Mononuclear cell (primary cell): ENCODE measurements at regions not wholly inside any gene's neighbourhood (a gene's known extent, or its start where the extent isn't known, plus 50 kb on each side); places are given as distances from the start of the nearest gene placed in this dataset.

Experiments
- H3K27me3 ChIP-seq: 2 replicates; pipeline ENCODE4 v1.6.0; 2011; ENCODE audit warnings: low read length, control low read depth; ENCODE audit not compliant: insufficient read depth
- H3K4me1 ChIP-seq: 2 replicates; pipeline ENCODE4 v1.5.1; 2011; ENCODE audit warnings: mild to moderate bottlenecking, low read length, control low read depth; ENCODE audit not compliant: insufficient read depth
- H3K4me3 ChIP-seq: 2 replicates; pipeline ENCODE4 v1.5.1; 2011; ENCODE audit warnings: mild to moderate bottlenecking, low read length, moderate library complexity
- H3K9me3 ChIP-seq: 2 replicates; pipeline ENCODE4 v1.5.1; 2011; ENCODE audit warnings: low read depth, mild to moderate bottlenecking, control low read depth, low read length

DNA sequence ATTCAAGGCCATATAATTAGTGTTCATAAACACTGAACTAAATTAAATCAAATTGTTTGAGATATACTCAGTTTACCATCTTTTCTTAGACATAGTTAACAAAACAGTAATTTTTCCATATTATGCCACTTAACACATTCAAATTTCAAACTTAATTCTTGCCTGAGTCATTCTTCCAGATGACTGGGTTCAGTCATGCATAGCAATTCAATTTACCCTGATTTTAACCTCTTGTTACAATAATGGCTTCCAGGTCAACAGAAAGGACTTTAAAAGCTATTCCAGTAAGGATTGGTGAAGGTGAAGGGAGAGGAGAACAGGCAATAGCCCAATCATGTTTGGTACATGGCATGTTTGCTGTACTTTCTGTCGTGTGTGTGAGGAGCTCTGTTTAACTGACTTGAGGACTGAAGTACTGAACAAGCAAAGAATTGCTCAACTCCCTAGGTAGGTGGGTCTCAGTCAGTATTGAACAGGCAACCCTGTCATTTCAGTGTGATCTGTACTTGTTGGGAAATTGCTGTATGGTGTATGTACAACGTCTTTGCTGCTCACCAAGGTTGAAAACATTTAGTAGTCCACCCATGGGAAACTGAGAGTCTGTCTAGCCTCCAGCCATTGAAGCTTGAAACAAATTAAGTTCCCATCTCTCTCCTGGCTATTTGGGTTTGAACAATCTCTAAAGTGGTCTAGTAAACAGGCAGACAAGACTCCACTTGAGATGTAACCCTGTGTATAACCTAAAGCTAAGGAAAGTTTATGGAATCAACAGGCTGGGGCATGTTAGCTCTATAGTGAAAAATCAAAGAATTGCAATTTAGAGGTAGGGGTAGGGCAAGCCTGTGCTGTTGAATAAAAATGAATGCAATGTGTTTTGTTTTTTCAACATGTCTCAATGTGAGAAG, 327.2 kb downstream of the BTG1 start:
- no peaks in the 10 kb centered on the region for H3K27me3 ChIP-seq
- no peaks in the 10 kb centered on the region for H3K4me1 ChIP-seq
- H3K4me3 ChIP-seq = no peak overlapping the region
- H3K9me3 ChIP-seq = no peaks in the 10 kb centered on the region

GRCh38 chr12:91817517-91817916, 328.1 kb downstream of the BTG1 start:
- no peaks in the 10 kb centered on the region for H3K27me3 ChIP-seq
- H3K9me3 ChIP-seq = no peaks in the 10 kb centered on the region
- no peaks in the 10 kb centered on the region for H3K4me1 ChIP-seq
- H3K4me3 ChIP-seq = no peak overlapping the region

GRCh38 chr12:91813701-91814100, 331.9 kb downstream of the BTG1 start:
- Histone ChIP-seq H3K4me3 (no peak overlapping the region), H3K9me3 (no peaks in the 10 kb centered on the region), H3K27me3 (no peaks in the 10 kb centered on the region), H3K4me1 (no peaks in the 10 kb centered on the region)

GRCh38 chr12:91811481-91812287, 334.0 kb downstream of the BTG1 start:
- Histone ChIP-seq H3K27me3 (no peaks in the 10 kb centered on the region), H3K4me1 (no peaks in the 10 kb centered on the region), H3K9me3 (peaks cover 3% of the 10 kb centered on the region), H3K4me3 (no peak overlapping the region)

- Histone ChIP-seq H3K9me3 (peaks cover 12% of the 10 kb centered on the region), H3K27me3 (no peaks in the 10 kb centered on the region), H3K4me3 (no peak overlapping the region), H3K4me1 (no peaks in the 10 kb centered on the region)
Measured at GRCh38 chr12:91810531-91811451, 334.9 kb downstream of the BTG1 start.

DNA sequence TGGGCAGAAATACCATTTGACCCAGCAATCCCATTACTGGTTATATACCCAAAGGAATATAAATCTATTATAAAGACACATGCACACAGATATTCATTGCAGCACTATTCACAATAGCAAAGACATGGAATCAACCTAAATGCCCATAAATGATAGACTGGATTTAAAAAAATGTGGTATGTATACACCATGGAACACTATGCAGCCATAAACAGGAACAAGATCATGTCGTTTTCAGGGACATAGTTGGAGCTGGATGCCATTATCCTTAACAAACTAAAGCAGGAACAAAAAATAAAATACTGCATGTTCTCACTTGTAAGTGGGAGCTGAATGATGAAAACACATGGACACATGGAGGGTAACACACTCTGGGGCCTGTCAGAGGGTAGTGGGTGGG, 335.6 kb downstream of the BTG1 start:
- H3K4me1 ChIP-seq = no peaks in the 10 kb centered on the region
- no peak overlapping the region for H3K4me3 ChIP-seq
- peaks cover 17% of the 10 kb centered on the region for H3K9me3 ChIP-seq
- no peaks in the 10 kb centered on the region for H3K27me3 ChIP-seq

DNA sequence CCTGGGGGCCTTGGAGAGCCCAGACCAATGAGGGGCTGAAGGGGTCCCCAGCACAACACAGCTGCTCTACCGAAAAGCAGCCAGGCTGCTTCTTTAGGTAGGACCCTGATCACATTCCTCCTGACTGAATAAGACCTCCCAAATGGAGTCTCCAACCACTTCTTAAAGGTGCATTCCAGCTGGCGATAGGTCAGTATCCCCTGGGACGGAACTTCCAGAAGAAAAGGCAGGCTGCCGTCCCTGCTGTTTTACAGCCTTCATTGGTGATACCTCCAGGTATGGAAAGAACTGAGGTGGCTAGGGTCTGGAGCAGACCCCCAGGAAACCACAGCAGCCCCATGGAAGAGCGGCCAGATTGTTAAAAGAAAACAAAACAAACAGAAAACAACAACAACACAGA, 340.6 kb downstream of the BTG1 start:
- no peak overlapping the region for H3K4me3 ChIP-seq
- H3K9me3 ChIP-seq = peaks cover 17% of the 10 kb centered on the region
- no peaks in the 10 kb centered on the region for H3K4me1 ChIP-seq
- H3K27me3 ChIP-seq = no peaks in the 10 kb centered on the region

GRCh38 chr12:91804533-91804932, 341.1 kb downstream of the BTG1 start:
- Histone ChIP-seq H3K4me1 (no peaks in the 10 kb centered on the region), H3K9me3 (peaks cover 17% of the 10 kb centered on the region), H3K27me3 (no peaks in the 10 kb centered on the region), H3K4me3 (no peak overlapping the region)

DNA sequence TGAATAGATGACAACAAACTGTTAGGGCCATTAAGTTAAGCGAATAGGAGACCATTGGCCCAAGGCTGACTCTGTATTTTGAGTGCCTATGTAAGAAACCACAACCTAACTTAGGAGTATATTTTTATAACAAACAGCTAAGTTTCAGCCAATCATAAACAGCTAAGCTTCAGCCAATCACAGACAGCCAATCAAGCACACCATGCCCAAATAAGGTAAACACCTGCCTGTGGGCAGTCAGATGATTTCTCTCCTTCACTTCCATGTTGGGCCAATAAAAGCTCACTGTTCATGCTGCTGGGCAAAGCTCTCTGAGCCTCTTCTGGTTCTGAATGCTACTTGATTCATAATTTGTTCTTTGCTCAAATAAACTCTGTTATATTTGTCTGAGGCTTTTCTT, 344.6 kb downstream of the BTG1 start:
- H3K4me3 ChIP-seq = no peak overlapping the region
- H3K9me3 ChIP-seq = peaks cover 8% of the 10 kb centered on the region
- no peaks in the 10 kb centered on the region for H3K4me1 ChIP-seq
- no peaks in the 10 kb centered on the region for H3K27me3 ChIP-seq

GRCh38 chr12:91793676-91794075, 352.0 kb downstream of the BTG1 start:
- Histone ChIP-seq H3K4me1 (no peaks in the 10 kb centered on the region), H3K9me3 (no peaks in the 10 kb centered on the region), H3K4me3 (no peak overlapping the region), H3K27me3 (no peaks in the 10 kb centered on the region)

- no peaks in the 10 kb centered on the region for H3K9me3 ChIP-seq
- no peaks in the 10 kb centered on the region for H3K4me1 ChIP-seq
- H3K4me3 ChIP-seq = no peak overlapping the region
- H3K27me3 ChIP-seq = no peaks in the 10 kb centered on the region
Measured at GRCh38 chr12:91792597-91792996, 353.0 kb downstream of the BTG1 start.

DNA sequence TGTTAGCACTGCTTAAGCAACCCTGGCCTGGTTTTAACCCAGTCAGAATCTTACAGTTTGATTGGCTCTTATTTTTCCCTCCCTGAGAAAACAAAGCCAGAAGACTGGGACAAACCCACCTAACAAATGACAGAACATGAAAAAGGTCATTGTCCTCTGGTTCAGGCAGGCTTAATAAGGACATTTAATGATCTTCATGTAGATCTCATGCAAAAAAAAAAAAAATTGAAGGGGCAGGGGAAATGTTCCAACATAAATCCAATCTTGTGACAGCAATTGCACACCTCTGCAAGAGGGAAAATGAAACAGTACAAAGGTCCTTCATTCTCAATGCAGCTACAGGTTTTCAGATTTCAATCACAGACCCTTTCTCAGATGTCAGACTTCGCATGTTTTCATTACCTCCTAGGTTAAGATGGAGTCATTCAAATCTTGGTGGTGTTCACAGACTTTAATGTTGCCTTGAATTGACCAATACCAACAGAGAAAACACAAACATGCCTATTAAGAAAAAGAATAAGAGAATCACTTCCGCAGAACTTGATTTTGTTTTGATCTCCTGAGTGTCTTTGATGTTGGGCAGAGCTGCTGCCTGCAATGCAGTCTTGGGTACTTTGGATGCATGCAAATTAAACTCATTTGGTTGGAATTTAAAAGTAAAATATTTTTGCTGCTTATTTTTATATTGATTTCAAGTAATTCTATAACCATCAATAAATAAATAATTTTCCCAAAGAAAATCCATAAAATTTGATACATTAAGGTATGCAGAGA, 359.0 kb downstream of the BTG1 start:
- Histone ChIP-seq H3K4me1 (no peaks in the 10 kb centered on the region), H3K27me3 (no peaks in the 10 kb centered on the region), H3K4me3 (no peak overlapping the region), H3K9me3 (no peaks in the 10 kb centered on the region)

- Histone ChIP-seq H3K4me1 (no peaks in the 10 kb centered on the region), H3K4me3 (no peak overlapping the region), H3K27me3 (no peaks in the 10 kb centered on the region), H3K9me3 (no peaks in the 10 kb centered on the region)
Measured at GRCh38 chr12:91785655-91786498, 359.8 kb downstream of the BTG1 start.
